CD4-positive, alpha-beta T cell treated with Interferon gamma for 1 hour (primary cell): ENCODE measurements at regions not wholly inside any gene's neighbourhood (a gene's known extent, or its start where the extent isn't known, plus 50 kb on each side); places are given as distances from the start of the nearest gene placed in this dataset.
"Not testable (repeated sequence)": the region's sequence is repeated elsewhere in the genome, so short reads cannot be mapped to it uniquely, and the experiment has no call there.

ENCODE experiments used
- DNase-seq: peaks from one replicate; pipeline ENCODE4 v3.0.0-alpha.2; 2020

- DNase-seq, result no peak
These were observed 612.3 kb downstream of the KCNH5 start for GRCh38 chr14:62432955-62433354.

- no peak for DNase-seq
These were observed 609.0 kb downstream of the KCNH5 start for GRCh38 chr14:62436261-62436660.

- DNase-seq, result no peak
These were observed 606.0 kb downstream of the KCNH5 start for GRCh38 chr14:62439210-62439609.

- DNase-seq, result no peak
These were observed 601.5 kb downstream of the KCNH5 start for GRCh38 chr14:62443796-62444195.

- no peak for DNase-seq
These were observed 599.7 kb downstream of the KCNH5 start for GRCh38 chr14:62445570-62445969.

- no peak for DNase-seq
These were observed 594.0 kb downstream of the KCNH5 start for GRCh38 chr14:62451221-62451620.

GRCh38 chr14:62453226-62453625, 592.0 kb downstream of the KCNH5 start:
- DNase-seq, result no peak

GRCh38 chr14:62455446-62455845, 589.8 kb downstream of the KCNH5 start:
- no peak for DNase-seq

GRCh38 chr14:62462988-62463387, 582.3 kb downstream of the KCNH5 start:
- no peak for DNase-seq

GRCh38 chr14:62468946-62469345, 576.3 kb downstream of the KCNH5 start:
- DNase-seq, result no peak

- no peak for DNase-seq
These were observed 574.3 kb downstream of the KCNH5 start for GRCh38 chr14:62470935-62471334.

GRCh38 chr14:62491146-62491545, 554.1 kb downstream of the KCNH5 start:
- no peak for DNase-seq

GRCh38 chr14:62497708-62498107, 547.5 kb downstream of the KCNH5 start:
- DNase-seq, result no peak

- no peak for DNase-seq
These were observed 544.1 kb downstream of the KCNH5 start for GRCh38 chr14:62501021-62501750.

GRCh38 chr14:62505045-62505444, 540.2 kb downstream of the KCNH5 start:
- no peak for DNase-seq

GRCh38 chr14:62521309-62521708, 523.9 kb downstream of the KCNH5 start:
- DNase-seq, result not testable (repeated sequence)

- DNase-seq, result no peak
These were observed 517.0 kb downstream of the KCNH5 start for GRCh38 chr14:62528296-62528695.

GRCh38 chr14:62532181-62532580, 513.1 kb downstream of the KCNH5 start:
- no peak for DNase-seq

GRCh38 chr14:62546862-62547474, 498.3 kb downstream of the KCNH5 start:
- DNase-seq, result no peak

- no peak for DNase-seq
These were observed 487.8 kb downstream of the KCNH5 start for GRCh38 chr14:62557416-62557815.

GRCh38 chr14:62558451-62558850, 486.8 kb downstream of the KCNH5 start:
- DNase-seq, result no peak

GRCh38 chr14:62585247-62585646, 460.0 kb downstream of the KCNH5 start:
- no peak for DNase-seq

GRCh38 chr14:62592877-62593276, 452.4 kb downstream of the KCNH5 start:
- DNase-seq, result no peak

- DNase-seq, result no peak
These were observed 448.1 kb downstream of the KCNH5 start for GRCh38 chr14:62597143-62597542.
